ENCODE measurements at regions not wholly inside any gene's neighbourhood (a gene's known extent, or its start where the extent isn't known, plus 50 kb on each side); places are given as distances from the start of the nearest gene placed in this dataset.

DNA sequence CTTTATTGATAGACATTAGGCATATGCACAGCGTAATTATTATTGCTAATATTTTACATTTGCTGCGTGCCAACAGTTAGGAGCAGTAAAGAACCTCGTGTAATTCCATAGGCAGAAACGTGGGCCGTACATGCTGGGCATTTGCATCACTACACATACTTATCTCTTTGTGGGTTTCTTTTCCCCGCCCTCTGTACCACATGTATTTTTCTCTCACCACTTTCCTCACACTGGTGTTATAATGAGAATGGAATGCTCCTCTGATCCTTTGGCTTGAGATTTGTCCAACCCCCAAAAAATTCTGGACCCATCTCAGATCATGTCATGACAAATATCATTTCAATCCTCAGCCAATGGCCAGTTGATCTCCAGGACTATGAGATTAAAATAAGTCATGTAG is 1952.6 kb upstream of the WWC1 start:
- H3K4me3 ChIP-seq (ENCODE audit: low read depth, low read length) = no peak overlapping the region
- TF ChIP-seq, protein P1, sequence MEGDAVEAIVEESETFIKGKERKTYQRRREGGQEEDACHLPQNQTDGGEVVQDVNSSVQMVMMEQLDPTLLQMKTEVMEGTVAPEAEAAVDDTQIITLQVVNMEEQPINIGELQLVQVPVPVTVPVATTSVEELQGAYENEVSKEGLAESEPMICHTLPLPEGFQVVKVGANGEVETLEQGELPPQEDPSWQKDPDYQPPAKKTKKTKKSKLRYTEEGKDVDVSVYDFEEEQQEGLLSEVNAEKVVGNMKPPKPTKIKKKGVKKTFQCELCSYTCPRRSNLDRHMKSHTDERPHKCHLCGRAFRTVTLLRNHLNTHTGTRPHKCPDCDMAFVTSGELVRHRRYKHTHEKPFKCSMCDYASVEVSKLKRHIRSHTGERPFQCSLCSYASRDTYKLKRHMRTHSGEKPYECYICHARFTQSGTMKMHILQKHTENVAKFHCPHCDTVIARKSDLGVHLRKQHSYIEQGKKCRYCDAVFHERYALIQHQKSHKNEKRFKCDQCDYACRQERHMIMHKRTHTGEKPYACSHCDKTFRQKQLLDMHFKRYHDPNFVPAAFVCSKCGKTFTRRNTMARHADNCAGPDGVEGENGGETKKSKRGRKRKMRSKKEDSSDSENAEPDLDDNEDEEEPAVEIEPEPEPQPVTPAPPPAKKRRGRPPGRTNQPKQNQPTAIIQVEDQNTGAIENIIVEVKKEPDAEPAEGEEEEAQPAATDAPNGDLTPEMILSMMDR (IDR thresholded peaks at IDR 0.05; ENCODE audit: insufficient read depth, low read length) = no peak
- DNase-seq (ENCODE audit: low read depth) = no peak

DNA sequence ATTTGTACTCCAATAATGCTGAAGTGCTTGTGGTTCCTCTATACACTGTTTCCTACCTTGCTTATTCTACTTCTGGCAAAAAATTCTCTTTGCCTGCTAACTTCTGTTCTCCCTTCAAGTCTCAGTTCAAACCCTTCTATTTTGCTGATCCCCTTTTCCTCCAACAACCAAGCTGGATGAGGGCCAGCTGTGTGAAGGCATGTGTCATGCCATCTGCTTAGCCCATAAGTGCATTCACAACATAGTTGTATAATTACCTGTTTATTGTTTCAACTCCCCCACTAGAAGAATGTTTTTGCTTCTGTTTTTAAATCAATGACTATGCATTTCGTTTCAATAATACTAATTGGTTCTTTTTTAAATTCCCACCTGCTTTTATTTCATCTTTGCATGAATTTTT is 1951.4 kb upstream of the WWC1 start:
- no peak for DNase-seq (ENCODE audit: low read depth)
- TF ChIP-seq, protein P1 (IDR thresholded peaks at IDR 0.05; ENCODE audit: insufficient read depth, low read length) = no peak
- no peak overlapping the region for H3K4me3 ChIP-seq (ENCODE audit: low read depth, low read length)

DNA sequence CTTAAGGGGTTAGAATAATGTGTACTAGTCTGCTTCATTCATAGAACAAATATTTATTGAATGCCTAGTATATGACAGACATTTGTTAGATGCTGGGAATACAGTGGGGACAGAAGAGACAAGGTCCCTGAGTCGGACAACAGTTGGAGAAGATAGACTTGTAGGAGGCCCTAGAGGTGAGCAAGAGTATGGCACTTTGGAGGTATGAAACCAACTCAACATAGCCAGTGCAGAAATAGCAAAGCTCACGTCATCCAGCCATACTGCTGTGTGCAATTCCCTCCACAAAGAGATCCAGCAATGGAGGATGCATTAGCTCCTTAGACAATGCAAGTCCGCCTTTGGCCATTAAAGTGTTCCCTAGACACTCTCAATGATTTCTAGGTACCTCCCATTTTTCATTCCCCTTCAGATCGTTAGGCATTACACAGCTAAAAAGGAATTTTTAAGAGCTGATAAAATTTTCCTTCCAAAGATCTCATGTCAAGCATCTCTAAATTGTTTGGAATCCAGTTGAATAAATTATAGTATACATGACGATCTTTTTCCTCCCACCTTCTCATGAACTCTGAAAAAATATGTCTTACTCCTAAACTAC is 1949.6 kb upstream of the WWC1 start:
- no peak for DNase-seq (ENCODE audit: low read depth)

DNA sequence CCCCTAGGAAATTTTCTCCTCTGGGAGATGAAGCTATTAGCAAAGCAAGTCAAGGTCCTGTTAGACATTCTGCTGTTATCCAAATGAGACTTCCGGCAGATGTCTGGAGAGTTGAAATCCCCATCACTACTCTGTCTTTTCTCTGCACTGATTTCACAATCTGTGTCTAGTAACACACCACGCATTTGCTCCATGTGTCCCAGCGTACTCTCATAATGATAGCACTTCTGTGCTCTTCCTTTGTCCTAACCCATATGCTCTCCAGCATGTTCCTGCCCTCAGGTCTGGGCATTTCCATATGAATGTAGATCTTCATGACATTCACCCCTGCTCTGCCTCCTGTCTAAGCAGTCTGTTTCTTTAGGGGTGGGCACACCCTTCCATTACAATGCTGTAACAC is 1949.0 kb upstream of the WWC1 start:
- H3K4me3 ChIP-seq (ENCODE audit: low read depth, low read length) = no peak overlapping the region
- TF ChIP-seq, protein P1 (IDR thresholded peaks at IDR 0.05; ENCODE audit: insufficient read depth, low read length) = no peak
- DNase-seq (ENCODE audit: low read depth) = no peak

More for the DNA sequence above, 1949.6 kb upstream of the WWC1 start:
- no peak overlapping the region for H3K4me3 ChIP-seq (ENCODE audit: low read depth, low read length)
- TF ChIP-seq, protein P1 (IDR thresholded peaks at IDR 0.05; ENCODE audit: insufficient read depth, low read length) = peak; percentile 27

DNA sequence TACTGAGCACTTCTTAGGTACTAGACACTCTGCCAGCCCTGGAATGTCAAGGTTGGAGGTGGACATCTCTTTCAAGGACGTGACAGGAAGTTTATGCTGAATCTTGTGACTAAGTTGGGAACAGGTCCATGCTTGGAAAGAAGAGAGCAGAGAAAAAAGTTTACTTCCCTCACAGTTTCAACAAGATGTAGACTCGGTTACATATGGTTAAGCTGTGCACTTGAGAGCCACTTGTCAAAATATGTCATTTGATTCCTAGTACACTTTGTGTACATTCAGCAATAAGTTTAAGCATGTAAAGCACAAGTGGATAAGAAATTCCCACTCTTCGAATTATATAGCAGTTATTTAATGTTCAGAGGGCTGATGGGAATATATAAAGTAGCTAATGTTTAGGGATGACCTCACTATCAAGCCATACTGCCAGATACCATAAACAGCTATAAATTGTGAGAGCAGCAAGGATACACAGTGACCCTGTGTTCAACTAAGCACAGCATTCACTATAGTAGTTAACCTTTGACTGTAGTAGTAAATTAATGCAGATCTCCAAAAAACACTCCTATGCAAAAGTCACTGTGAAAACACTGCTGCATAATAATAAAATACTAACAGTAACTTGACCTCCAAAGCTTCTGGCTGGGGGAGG is 1944.6 kb upstream of the WWC1 start:
- DNase-seq (ENCODE audit: low read depth) = no peak
- TF ChIP-seq, protein P1 (IDR thresholded peaks at IDR 0.05; ENCODE audit: insufficient read depth, low read length) = no peak
- no peak overlapping the region for H3K4me3 ChIP-seq (ENCODE audit: low read depth, low read length)

DNA sequence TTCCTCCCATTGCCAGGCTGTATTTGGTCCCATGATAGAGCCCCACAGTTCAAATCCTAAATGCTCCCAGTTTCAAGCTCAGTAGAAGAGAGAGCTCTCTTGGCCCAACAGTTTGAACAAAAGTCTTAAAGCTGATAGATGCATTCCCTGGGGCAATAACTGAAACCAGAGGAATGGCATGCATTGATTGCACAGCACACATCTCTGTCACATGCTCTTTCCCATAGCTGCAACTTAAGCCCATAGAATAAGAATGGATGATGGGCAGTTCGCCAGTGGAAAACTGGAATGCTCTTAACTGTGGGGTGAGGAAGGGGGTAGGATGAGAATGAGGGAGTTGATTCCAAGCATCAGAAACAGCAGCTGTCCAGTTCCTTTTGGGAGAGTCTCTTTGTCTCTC is 1942.4 kb upstream of the WWC1 start:
- H3K4me3 ChIP-seq (ENCODE audit: low read depth, low read length) = no peak overlapping the region
- DNase-seq (ENCODE audit: low read depth) = no peak
- TF ChIP-seq, protein P1 (IDR thresholded peaks at IDR 0.05; ENCODE audit: insufficient read depth, low read length) = no peak
